GM13977 (cell line): ENCODE measurements at regions not wholly inside any gene's neighbourhood (a gene's known extent, or its start where the extent isn't known, plus 50 kb on each side); places are given as distances from the start of the nearest gene placed in this dataset.

Experiments used
- DNase-seq: peaks from one replicate; pipeline ENCODE4 v3.0.0; 2012; ENCODE audit warnings: low spot score
- CTCF ChIP-seq: IDR thresholded peaks from 2 replicates; pipeline ENCODE4 v1.5.1; 2012; ENCODE audit warnings: mild to moderate bottlenecking, control low read depth; ENCODE audit not compliant: insufficient read depth; ENCODE audit errors: extremely low read depth, missing control alignments
- in situ Hi-C: fragments of 300-500 bp; cut with MboI; formaldehyde crosslinking; loops from one replicate; pipeline ENCODE4 v1.12.0; 2022; ENCODE audit warnings: low sequenced_read_pairs, low pct_unique_long_range_greater_than_20kb, mixed read lengths, inconsistent platforms; ENCODE audit not compliant: unreplicated experiment

GRCh38 chr5:113891491-113891890 is 378.0 kb downstream of the YTHDC2 start:
- in situ Hi-C loops = no loop called here
- TF ChIP-seq CTCF = no peak
- no peak for DNase-seq

- DNase-seq = no peak
- no peak for TF ChIP-seq CTCF
- in situ Hi-C loops = no loop called here
Observed at GRCh38 chr5:113896789-113897188, 383.3 kb downstream of the YTHDC2 start.

- no peak for TF ChIP-seq CTCF
- no peak for DNase-seq
- in situ Hi-C loops = no loop called here
Observed at GRCh38 chr5:113897748-113898147, 384.3 kb downstream of the YTHDC2 start.

- DNase-seq = no peak
- no peak for TF ChIP-seq CTCF
- in situ Hi-C loops = no loop called here
Observed at GRCh38 chr5:113900141-113900540, 386.6 kb downstream of the YTHDC2 start.

GRCh38 chr5:113900816-113901215 is 387.3 kb downstream of the YTHDC2 start:
- in situ Hi-C loops = no loop called here
- TF ChIP-seq CTCF = no peak
- no peak for DNase-seq

GRCh38 chr5:113901718-113902117 is 388.2 kb downstream of the YTHDC2 start:
- no peak for DNase-seq
- TF ChIP-seq CTCF = no peak
- in situ Hi-C loops = no loop called here
